NOMO-1 (cell line): ENCODE measurements at regions not wholly inside any gene's neighbourhood (a gene's known extent, or its start where the extent isn't known, plus 50 kb on each side); places are given as distances from the start of the nearest gene placed in this dataset.
"Not testable (repeated sequence)": the region's sequence is repeated elsewhere in the genome, so short reads cannot be mapped to it uniquely, and the experiment has no call there.

Source experiments
- DNase-seq, 2 experiments: peaks; one replicate each; lab custom pipeline; 2025; ENCODE audit not compliant: unreplicated experiment in 2 of 2; lab: John Stamatoyannopoulos, UW

- DNase-seq: no peak
Measured at GRCh38 chr5:72693546-72694205, 122.8 kb upstream of the TNPO1 start.

DNA sequence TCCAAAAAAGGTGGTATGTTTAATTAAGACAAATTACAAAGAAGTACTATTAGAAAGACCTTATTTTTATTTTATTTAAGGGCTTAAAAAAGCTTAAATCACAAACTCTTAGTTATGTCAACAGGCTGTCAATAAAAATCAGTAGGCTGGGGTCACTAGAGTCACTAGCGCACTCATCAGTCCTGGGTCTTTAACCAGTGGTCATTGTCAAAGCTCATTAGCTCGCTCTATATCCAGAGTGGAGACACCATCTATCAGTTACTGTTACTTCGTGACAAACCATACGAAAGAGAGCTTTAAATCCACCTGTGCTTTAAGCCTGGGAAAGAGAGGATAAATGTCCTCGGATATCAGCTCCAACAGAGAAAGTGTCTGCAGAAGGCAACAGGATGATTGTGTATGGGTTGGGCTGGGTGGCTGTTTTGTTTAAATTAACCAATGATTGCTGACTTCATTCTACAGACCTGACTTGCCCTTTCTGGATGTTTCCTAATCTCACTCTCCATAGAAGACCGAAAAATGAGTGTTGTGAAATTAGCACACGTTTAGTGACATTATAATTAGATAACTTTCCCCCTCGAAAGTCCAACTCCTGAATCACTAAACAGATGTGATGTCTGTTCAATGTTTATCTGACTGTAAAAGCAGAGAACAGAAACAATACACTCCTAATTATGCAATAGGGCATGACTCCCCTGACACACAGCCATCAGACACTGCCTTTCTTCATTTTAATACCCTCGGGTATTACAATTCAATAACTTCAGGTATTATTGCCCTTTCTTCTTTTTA, 123.6 kb upstream of the TNPO1 start:
- no peak for DNase-seq

- DNase-seq: no peak
Measured at GRCh38 chr5:72692231-72692637, 124.2 kb upstream of the TNPO1 start.

DNA sequence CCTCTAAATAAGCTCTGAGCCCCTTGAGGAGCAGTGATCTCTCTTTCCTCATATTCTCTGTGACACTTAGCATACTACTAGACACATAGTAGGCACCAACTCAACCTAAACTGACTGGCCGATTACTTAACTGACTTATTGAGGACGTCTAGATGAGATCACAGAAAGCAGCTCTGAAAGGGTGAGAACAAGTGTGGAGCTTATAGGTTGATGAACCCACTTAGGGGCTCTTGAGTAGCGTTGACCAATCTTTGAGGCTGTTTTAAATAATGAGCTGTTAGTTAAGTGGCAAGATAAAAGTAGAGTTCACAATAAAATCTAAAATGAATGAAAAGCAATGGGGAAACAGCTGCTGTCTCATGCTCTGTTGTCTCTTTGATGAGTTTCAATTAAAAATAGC, 124.7 kb upstream of the TNPO1 start:
- DNase-seq: no peak

- DNase-seq: no peak
Measured at GRCh38 chr5:72688916-72689315, 127.5 kb upstream of the TNPO1 start.

DNA sequence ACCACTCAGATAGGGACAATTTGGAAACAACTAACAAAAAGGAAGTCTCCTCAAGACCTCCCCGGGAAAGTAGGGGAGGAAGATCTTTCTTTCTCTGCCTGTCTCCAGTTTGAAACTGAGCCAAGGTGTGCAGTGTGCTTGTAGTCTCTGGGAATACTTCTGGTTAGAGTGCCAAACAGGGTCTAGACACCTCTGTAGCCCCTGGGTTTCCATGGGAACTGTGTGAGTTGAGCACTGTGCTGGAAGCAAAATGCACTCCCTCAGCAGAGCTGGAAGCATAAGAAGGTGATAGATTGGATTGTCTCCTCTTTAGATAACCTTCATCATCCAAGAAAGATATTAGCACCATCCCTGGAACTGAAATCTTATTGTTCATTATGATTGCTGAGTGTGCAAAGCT, 129.2 kb upstream of the TNPO1 start:
- no peak for DNase-seq

DNA sequence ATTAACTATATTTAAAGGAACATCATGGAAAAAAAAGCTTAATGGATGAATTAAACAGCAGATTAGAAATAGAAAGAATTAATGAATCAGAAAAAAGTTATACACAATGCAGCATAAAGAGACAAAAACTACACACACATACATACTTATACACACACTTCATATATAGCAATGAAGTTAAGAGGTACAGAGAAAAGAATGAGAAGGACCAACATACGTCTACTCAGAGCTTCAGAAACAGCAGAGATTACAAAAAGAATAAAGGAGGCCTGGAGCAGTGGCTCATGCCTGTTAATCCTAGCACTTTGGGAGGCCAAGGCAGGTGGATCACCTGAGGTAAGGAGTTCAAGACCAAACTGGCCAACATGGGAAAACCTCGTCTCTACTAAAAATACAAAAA, 133.9 kb upstream of the TNPO1 start:
- no peak for DNase-seq

GRCh38 chr5:72681781-72682180, 134.7 kb upstream of the TNPO1 start:
- no peak for DNase-seq

GRCh38 chr5:72677447-72677846, 139.0 kb upstream of the TNPO1 start:
- DNase-seq: no peak

DNA sequence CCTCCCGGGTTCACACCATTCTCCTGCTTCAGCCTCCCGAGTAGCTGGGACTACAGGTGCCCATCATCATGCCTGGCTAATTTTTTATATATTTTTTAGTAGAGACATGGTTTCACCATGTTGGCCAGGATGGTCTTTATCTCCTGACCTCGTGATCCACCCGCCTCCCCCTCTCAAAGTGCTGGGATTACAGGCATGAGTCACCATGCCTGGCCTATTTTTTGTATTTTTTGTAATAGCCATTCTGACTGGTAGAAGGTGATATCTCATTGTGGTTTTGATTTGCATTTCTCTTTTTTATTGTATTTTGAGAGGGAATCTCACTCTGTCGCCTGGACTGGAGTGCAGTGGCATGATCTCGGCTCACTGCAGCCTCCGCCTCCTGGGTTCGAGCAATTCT, 139.6 kb upstream of the TNPO1 start:
- not testable (repeated sequence) for DNase-seq

DNA sequence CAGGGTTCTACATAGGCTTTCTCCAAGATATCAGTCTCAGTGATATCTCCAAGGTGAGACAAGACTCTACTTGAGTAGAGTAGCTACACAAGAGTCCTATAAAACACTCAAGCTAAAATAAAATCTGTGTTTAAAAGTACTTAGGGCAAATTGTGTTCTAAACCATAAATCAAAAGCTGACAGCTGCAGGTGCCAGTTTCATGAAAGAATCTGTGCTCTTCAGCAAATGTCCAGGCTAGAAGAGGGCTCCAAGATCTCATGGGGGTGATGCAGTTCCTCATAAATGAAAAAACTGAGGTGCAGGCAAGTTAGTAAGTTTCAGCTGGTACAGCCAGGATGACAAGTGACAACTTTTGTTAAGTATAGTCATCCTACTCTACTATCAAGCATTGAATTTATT, 142.8 kb upstream of the TNPO1 start:
- no peak for DNase-seq

DNA sequence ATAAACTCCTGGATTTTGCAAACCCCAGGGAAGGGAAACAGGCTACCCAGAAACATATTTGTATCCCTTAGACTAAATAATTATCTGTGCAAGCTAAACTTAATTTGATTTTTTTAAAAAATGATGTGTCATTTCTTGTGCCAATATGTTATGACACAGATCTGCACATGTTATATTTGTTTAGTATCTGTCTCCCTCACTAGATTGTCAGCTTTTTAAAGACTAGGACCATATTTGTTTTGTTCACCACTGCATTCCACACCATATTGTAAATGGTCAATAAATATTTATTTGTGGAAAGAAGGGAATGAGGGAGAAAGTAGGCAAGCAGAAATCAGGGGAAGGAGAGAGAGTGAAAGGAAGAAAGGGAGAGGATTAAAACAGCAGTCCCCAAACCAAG, 143.3 kb upstream of the TNPO1 start:
- DNase-seq: no peak

- DNase-seq: no peak
Measured at GRCh38 chr5:72667708-72668107, 148.8 kb upstream of the TNPO1 start.

DNA sequence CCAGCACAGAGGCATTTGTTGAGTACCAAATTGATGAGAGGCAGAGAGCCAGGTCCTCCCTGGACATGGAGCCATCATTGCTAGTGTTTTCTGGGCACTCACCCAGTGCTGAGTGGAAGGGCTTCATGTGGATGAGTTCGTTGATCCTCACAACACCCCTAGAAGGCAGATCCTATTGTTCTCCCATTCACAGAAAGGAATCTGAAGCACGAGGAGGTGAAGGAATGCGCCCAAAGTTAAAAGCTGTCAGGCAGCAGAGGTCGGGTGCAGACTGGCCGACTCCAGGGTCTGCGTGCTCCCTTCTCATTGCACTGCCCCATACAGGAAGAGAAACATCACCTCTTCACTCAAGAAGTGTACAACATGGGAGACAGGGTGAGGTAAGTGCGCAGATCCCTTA, 153.5 kb upstream of the TNPO1 start:
- DNase-seq: no peak

- no peak for DNase-seq
Measured at GRCh38 chr5:72662305-72662704, 154.2 kb upstream of the TNPO1 start.

GRCh38 chr5:72661405-72661804, 154.2 kb upstream of the ZNF366 start:
- DNase-seq: no peak

GRCh38 chr5:72659726-72660125, 152.5 kb upstream of the ZNF366 start:
- DNase-seq: no peak

- DNase-seq: no peak
Measured at GRCh38 chr5:72658761-72659540, 151.7 kb upstream of the ZNF366 start.

DNA sequence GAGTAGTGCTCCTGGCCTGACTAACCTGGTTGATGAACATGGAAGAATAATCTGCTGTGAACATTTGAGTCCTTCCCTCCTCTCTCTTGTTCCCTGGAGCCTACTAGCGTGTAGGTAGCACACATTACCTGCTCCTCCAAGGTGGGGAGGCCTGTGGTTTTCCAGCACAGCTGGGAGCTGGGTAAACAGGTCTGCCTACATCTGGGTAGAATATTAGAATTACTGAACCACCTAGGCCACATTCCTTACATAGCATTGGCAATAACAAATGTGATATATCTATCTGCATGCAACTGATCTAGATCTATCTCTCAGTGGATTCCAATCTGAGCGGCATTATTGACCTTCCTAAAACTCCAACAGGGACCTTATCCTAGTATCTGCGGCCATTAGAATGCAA, 151.0 kb upstream of the ZNF366 start:
- no peak for DNase-seq

DNA sequence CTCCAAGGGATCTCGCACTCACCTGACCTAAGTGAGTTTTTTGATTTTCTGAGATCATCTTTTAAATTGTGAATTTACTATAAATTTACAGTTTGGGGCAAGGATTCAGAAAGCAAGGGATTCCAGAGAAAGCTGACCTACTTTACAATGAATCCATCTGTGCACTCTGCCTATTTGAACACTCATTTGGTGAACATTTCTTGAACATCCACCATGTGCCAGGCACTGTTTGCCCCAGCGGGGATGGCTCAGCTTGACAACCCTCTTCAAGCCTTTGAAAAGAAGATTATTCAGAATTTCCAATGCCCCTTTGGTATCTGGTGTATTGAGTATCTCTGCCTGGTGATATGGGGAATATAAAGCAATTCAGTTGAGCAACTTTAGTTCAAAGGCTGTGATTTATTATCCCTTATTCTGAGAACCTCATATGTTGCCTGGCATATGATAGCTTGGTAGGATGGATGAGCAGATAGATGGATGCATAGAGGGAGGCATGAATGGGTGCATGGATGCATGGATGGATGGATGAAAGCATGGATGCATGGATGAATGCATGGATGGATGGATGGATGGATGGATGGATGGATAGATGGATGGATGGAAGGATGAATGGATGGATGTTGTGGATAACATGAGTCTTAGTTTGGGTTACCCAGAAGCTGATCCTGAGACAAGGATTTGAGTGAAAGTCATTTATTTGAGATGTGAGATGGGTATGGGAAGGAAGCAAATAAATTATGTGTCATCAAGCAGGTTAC, 149.7 kb upstream of the ZNF366 start:
- no peak for DNase-seq

DNA sequence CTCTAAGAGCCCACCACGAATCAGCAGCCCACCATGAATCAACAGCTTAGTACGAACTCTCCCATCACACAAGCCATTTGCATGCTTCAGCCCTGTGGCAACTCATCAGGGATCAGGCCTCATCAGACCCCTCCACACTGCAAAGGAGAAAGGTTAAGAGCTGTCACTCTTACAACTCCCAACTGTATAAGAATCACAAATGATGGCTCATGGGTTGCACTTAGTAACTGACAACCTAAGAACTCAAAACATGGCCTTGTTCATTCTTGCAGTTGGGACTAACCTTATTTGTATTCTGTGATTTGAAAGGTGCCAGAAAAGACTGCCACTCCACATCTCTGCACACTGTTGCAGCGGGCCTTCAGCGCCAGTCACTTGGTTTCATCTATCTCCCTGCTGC, 149.1 kb upstream of the ZNF366 start:
- DNase-seq: no peak
